HEK293 (cell line): ENCODE measurements at regions not wholly inside any gene's neighbourhood (a gene's known extent, or its start where the extent isn't known, plus 50 kb on each side); places are given as distances from the start of the nearest gene placed in this dataset.

Source experiments
- CTCF ChIA-PET: fragments of 350-600 bp; formaldehyde crosslinking; extraction: SDS; loops from one replicate; lab custom pipeline; 2021; ENCODE audit warnings: antibody characterized with exemption; lab: Yijun Ruan, JAX
- POLR2A ChIA-PET: fragments of 300-600 bp; formaldehyde crosslinking; extraction: SDS; loops from one replicate; lab custom pipeline; 2020; ENCODE audit warnings: antibody characterized with exemption, inconsistent platforms; lab: Yijun Ruan, JAX
- H3K27ac ChIP-seq: fragments of 200-500 bp; sonication (Bioruptor generic); 2 replicates; pipeline ENCODE4 v1.5.1; 2014; ENCODE audit warnings: low read depth, low read length, control low read depth, inconsistent platforms; ENCODE audit errors: extremely low read depth
- H3K36me3 ChIP-seq, 2 experiments: fragments of 200-500 bp in 1 of 2; sonication (Bioruptor generic) in 1 of 2; 1 replicate in 1 of 2; 2 replicates in 1 of 2; pipeline ENCODE4 v1.5.1; 2014 to 2017; ENCODE audit warnings: inconsistent platforms in 2 of 2, low read length in 2 of 2; ENCODE audit not compliant: control insufficient read depth in 2 of 2, insufficient read depth in 1 of 2
- H3K4me1 ChIP-seq: fragments of 200-500 bp; sonication (Bioruptor generic); 2 replicates; pipeline ENCODE4 v1.5.1; 2014; ENCODE audit warnings: mild to moderate bottlenecking, low read length, inconsistent platforms; ENCODE audit not compliant: control insufficient read depth, insufficient read depth
- H3K4me3 ChIP-seq: 2 replicates; pipeline ENCODE4 v1.5.1; 2011; ENCODE audit warnings: low read depth, mild to moderate bottlenecking, control low read depth, low read length, moderate library complexity
- H3K9me3 ChIP-seq: fragments of 200-500 bp; sonication (Bioruptor generic); 2 replicates; pipeline ENCODE4 v1.5.1; 2014; ENCODE audit warnings: low read depth, low read length, inconsistent platforms; ENCODE audit not compliant: control insufficient read depth, insufficient read depth
- FEZF1 ChIP-seq: fragments of 450-650 bp; formaldehyde crosslinking; IDR thresholded peaks from 2 replicates; pipeline ENCODE4 v1.5.1; 2016; ENCODE audit warnings: missing biosample characterization, missing genetic modification characterization
- HOXC10 ChIP-seq: sonication (generic); formaldehyde crosslinking; IDR thresholded peaks from 2 replicates; pipeline ENCODE4 v1.8.1; 2023; ENCODE audit warnings: mild to moderate bottlenecking, missing genetic modification reagents
- KLF7 ChIP-seq: fragments of 450-650 bp; formaldehyde crosslinking; IDR thresholded peaks from 2 replicates; pipeline ENCODE4 v1.5.1; 2016; ENCODE audit warnings: missing biosample characterization, missing genetic modification characterization, borderline replicate concordance
- MZF1 ChIP-seq: fragments of 450-650 bp; formaldehyde crosslinking; IDR thresholded peaks from 2 replicates; pipeline ENCODE4 v1.5.1; 2017; ENCODE audit warnings: missing biosample characterization, missing genetic modification characterization, borderline replicate concordance
- ZBTB8A ChIP-seq: fragments of 450-650 bp; formaldehyde crosslinking; IDR thresholded peaks from 2 replicates; pipeline ENCODE4 v1.5.1; 2016; ENCODE audit warnings: missing biosample characterization, missing genetic modification characterization
- ZNF121 ChIP-seq: fragments of 450-650 bp; formaldehyde crosslinking; IDR thresholded peaks from 2 replicates; pipeline ENCODE4 v1.5.1; 2016; ENCODE audit warnings: missing biosample characterization, missing genetic modification characterization
- ZNF132 ChIP-seq: fragments of 450-650 bp; formaldehyde crosslinking; IDR thresholded peaks from 2 replicates; pipeline ENCODE4 v1.5.1; 2017; ENCODE audit warnings: missing biosample characterization, missing genetic modification characterization, borderline replicate concordance
- ZNF184 ChIP-seq: fragments of 450-650 bp; IDR thresholded peaks from 2 replicates; pipeline ENCODE4 v1.5.1; 2018; ENCODE audit warnings: missing biosample characterization, mild to moderate bottlenecking, missing genetic modification characterization
- ZNF202 ChIP-seq: fragments of 450-650 bp; formaldehyde crosslinking; IDR thresholded peaks from 2 replicates; pipeline ENCODE4 v1.5.1; 2016; ENCODE audit warnings: missing biosample characterization, missing genetic modification characterization, borderline replicate concordance
- ZNF394 ChIP-seq: fragments of 450-650 bp; formaldehyde crosslinking; IDR thresholded peaks from 2 replicates; pipeline ENCODE4 v1.5.1; 2016; ENCODE audit warnings: missing biosample characterization, missing genetic modification characterization, mild to moderate bottlenecking, moderate library complexity, borderline replicate concordance
- ZNF433 ChIP-seq: fragments of 450-650 bp; formaldehyde crosslinking; IDR thresholded peaks from 2 replicates; pipeline ENCODE4 v1.5.1; 2016; ENCODE audit warnings: missing biosample characterization, missing genetic modification characterization, low read depth
- ZNF777 ChIP-seq: fragments of 450-650 bp; formaldehyde crosslinking; IDR thresholded peaks from 2 replicates; pipeline ENCODE4 v1.5.1; 2017; ENCODE audit warnings: missing biosample characterization, missing genetic modification characterization, borderline replicate concordance
- TF ChIP-seq, protein P1 (sequence below): fragments of 450-650 bp; formaldehyde crosslinking; IDR thresholded peaks from 2 replicates; pipeline ENCODE4 v1.5.1; 2016; ENCODE audit warnings: missing biosample characterization, missing genetic modification characterization
- TF ChIP-seq, protein P2 (sequence below): fragments of 450-650 bp; formaldehyde crosslinking; IDR thresholded peaks from 2 replicates; pipeline ENCODE4 v1.5.1; 2016; ENCODE audit warnings: missing biosample characterization, missing genetic modification characterization
- TF ChIP-seq, protein P3 (sequence below): fragments of 450-650 bp; formaldehyde crosslinking; IDR thresholded peaks from 2 replicates; pipeline ENCODE4 v1.5.1; 2017; ENCODE audit warnings: missing biosample characterization, missing genetic modification characterization
- TF ChIP-seq, protein P4 (sequence below): fragments of 450-650 bp; formaldehyde crosslinking; IDR thresholded peaks from 2 replicates; pipeline ENCODE4 v1.5.1; 2016; ENCODE audit warnings: missing biosample characterization, missing genetic modification characterization
- TF ChIP-seq, protein P5 (sequence below): fragments of 450-650 bp; formaldehyde crosslinking; IDR thresholded peaks from 2 replicates; pipeline ENCODE4 v1.5.1; 2017; ENCODE audit warnings: missing biosample characterization, missing genetic modification characterization
- TF ChIP-seq, protein P6 (sequence below): fragments of 450-650 bp; formaldehyde crosslinking; IDR thresholded peaks from 2 replicates; pipeline ENCODE4 v1.5.1; 2016; ENCODE audit warnings: missing biosample characterization, missing genetic modification characterization

DNA sequence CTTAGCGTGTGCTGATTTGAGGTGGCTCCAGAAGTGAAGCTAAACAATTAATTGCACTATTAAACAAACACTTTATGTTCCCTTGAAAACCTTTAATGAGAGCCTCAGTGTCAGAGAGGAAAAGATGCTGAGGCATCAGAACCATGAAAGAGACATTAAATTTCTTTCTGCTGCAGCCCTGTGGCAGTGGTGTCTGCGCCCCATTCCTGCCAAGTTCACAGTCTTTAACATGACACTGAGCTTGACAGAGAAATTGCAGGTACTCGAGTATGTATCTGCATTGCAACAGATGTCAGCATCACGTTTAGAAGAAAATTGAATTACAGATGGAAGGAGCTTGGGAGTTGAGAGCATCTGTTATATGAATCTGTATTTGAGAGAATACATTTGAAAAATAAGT, 111.3 kb upstream of the CREB1 start:
- H3K9me3 ChIP-seq, result no peaks in the 10 kb centered on the region
- TF ChIP-seq, protein P1, sequence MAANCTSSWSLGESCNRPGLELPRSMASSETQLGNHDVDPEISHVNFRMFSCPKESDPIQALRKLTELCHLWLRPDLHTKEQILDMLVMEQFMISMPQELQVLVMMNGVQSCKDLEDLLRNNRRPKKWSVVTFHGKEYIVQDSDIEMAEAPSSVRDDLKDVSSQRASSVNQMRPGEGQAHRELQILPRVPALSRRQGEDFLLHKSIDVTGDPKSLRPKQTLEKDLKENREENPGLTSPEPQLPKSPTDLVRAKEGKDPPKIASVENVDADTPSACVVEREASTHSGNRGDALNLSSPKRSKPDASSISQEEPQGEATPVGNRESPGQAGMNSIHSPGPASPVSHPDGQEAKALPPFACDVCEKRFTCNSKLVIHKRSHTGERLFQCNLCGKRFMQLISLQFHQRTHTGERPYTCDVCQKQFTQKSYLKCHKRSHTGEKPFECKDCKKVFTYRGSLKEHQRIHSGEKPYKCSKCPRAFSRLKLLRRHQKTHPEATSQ, result no peak
- TF ChIP-seq, protein P2, sequence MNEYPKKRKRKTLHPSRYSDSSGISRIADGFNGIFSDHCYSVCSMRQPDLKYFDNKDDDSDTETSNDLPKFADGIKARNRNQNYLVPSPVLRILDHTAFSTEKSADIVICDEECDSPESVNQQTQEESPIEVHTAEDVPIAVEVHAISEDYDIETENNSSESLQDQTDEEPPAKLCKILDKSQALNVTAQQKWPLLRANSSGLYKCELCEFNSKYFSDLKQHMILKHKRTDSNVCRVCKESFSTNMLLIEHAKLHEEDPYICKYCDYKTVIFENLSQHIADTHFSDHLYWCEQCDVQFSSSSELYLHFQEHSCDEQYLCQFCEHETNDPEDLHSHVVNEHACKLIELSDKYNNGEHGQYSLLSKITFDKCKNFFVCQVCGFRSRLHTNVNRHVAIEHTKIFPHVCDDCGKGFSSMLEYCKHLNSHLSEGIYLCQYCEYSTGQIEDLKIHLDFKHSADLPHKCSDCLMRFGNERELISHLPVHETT (tag by site-specific recombination), result no peak
- no peak for TF ChIP-seq ZNF184
- TF ChIP-seq, protein P3, sequence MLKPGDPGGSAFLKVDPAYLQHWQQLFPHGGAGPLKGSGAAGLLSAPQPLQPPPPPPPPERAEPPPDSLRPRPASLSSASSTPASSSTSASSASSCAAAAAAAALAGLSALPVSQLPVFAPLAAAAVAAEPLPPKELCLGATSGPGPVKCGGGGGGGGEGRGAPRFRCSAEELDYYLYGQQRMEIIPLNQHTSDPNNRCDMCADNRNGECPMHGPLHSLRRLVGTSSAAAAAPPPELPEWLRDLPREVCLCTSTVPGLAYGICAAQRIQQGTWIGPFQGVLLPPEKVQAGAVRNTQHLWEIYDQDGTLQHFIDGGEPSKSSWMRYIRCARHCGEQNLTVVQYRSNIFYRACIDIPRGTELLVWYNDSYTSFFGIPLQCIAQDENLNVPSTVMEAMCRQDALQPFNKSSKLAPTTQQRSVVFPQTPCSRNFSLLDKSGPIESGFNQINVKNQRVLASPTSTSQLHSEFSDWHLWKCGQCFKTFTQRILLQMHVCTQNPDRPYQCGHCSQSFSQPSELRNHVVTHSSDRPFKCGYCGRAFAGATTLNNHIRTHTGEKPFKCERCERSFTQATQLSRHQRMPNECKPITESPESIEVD, result no peak
- TF ChIP-seq ZNF121 (tag by site-specific recombination), result no peak
- TF ChIP-seq, protein P4, sequence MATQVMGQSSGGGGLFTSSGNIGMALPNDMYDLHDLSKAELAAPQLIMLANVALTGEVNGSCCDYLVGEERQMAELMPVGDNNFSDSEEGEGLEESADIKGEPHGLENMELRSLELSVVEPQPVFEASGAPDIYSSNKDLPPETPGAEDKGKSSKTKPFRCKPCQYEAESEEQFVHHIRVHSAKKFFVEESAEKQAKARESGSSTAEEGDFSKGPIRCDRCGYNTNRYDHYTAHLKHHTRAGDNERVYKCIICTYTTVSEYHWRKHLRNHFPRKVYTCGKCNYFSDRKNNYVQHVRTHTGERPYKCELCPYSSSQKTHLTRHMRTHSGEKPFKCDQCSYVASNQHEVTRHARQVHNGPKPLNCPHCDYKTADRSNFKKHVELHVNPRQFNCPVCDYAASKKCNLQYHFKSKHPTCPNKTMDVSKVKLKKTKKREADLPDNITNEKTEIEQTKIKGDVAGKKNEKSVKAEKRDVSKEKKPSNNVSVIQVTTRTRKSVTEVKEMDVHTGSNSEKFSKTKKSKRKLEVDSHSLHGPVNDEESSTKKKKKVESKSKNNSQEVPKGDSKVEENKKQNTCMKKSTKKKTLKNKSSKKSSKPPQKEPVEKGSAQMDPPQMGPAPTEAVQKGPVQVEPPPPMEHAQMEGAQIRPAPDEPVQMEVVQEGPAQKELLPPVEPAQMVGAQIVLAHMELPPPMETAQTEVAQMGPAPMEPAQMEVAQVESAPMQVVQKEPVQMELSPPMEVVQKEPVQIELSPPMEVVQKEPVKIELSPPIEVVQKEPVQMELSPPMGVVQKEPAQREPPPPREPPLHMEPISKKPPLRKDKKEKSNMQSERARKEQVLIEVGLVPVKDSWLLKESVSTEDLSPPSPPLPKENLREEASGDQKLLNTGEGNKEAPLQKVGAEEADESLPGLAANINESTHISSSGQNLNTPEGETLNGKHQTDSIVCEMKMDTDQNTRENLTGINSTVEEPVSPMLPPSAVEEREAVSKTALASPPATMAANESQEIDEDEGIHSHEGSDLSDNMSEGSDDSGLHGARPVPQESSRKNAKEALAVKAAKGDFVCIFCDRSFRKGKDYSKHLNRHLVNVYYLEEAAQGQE (tag by site-specific recombination), result no peak
- no peak for TF ChIP-seq FEZF1 (tag by site-specific recombination)
- TF ChIP-seq MZF1, result no peak
- no peak for TF ChIP-seq ZNF394 (tag by site-specific recombination)
- no peak for TF ChIP-seq ZNF433 (tag by site-specific recombination)
- TF ChIP-seq, all 188 proteins: peak for 0
- no peak overlapping the region for H3K4me3 ChIP-seq
- H3K27ac ChIP-seq, result no peak overlapping the region
- POLR2A ChIA-PET, result no interaction called here
- H3K36me3 ChIP-seq, result no peaks in the 10 kb centered on the region
- no peaks in the 10 kb centered on the region for H3K4me1 ChIP-seq
- CTCF ChIA-PET, result interaction anchor here (0.6 kb wide), 1 partner anchor 83 kb away, joined by 3 read pairs; no protein-coding TSS in a partner anchor

DNA sequence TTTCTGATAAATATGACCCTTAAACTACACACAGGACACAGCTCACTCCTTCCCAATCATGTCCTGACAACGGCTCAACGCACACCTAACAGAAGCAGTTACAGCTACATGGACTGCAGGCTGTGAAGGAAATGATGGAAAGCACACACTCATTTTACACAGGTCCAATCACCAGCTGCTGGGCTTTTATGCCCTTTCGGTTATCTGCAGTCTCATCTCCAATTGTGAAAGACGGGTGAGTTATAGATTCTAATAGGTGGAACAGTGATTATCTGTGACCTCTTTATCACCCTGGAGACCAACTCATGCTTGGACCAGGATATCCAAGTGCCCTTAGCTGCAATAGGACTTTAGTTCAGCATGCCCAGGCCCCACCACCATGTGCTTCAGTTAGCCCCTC, 110.4 kb upstream of the CREB1 start:
- H3K27ac ChIP-seq, result no peak overlapping the region
- POLR2A ChIA-PET, result no interaction called here
- CTCF ChIA-PET, result no interaction called here
- no peaks in the 10 kb centered on the region for H3K36me3 ChIP-seq
- H3K4me1 ChIP-seq, result no peaks in the 10 kb centered on the region
- H3K4me3 ChIP-seq, result no peak overlapping the region
- H3K9me3 ChIP-seq, result no peaks in the 10 kb centered on the region
- TF ChIP-seq HOXC10 (CRISPR knock-in tag) (no peak), ZBTB8A (tag by site-specific recombination) (no peak), ZNF202 (tag by site-specific recombination) (no peak), ZNF132 (tag by site-specific recombination) (no peak), KLF7 (tag by site-specific recombination) (no peak), ZNF777 (tag by site-specific recombination) (no peak)
- TF ChIP-seq, protein P5, sequence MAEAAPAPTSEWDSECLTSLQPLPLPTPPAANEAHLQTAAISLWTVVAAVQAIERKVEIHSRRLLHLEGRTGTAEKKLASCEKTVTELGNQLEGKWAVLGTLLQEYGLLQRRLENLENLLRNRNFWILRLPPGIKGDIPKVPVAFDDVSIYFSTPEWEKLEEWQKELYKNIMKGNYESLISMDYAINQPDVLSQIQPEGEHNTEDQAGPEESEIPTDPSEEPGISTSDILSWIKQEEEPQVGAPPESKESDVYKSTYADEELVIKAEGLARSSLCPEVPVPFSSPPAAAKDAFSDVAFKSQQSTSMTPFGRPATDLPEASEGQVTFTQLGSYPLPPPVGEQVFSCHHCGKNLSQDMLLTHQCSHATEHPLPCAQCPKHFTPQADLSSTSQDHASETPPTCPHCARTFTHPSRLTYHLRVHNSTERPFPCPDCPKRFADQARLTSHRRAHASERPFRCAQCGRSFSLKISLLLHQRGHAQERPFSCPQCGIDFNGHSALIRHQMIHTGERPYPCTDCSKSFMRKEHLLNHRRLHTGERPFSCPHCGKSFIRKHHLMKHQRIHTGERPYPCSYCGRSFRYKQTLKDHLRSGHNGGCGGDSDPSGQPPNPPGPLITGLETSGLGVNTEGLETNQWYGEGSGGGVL (tag by site-specific recombination), result no peak
- TF ChIP-seq, protein P6, sequence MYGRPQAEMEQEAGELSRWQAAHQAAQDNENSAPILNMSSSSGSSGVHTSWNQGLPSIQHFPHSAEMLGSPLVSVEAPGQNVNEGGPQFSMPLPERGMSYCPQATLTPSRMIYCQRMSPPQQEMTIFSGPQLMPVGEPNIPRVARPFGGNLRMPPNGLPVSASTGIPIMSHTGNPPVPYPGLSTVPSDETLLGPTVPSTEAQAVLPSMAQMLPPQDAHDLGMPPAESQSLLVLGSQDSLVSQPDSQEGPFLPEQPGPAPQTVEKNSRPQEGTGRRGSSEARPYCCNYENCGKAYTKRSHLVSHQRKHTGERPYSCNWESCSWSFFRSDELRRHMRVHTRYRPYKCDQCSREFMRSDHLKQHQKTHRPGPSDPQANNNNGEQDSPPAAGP (tag by site-specific recombination), result no peak
